Nephron progenitor cell (in vitro differentiated cells): ENCODE measurements at regions not wholly inside any gene's neighbourhood (a gene's known extent, or its start where the extent isn't known, plus 50 kb on each side); places are given as distances from the start of the nearest gene placed in this dataset.

Experiments
- DNase-seq: peaks from one replicate; pipeline ENCODE4 v3.0.0; 2021
- H3K27ac Mint-ChIP-seq: 2 replicates; pipeline ENCODE4 v1.8.0; 2021; ENCODE audit warnings: mild to moderate bottlenecking, moderate library complexity, mixed read lengths
- H3K27me3 Mint-ChIP-seq: 2 replicates; pipeline ENCODE4 v1.8.0; 2021; ENCODE audit warnings: mild to moderate bottlenecking, low read depth, mixed read lengths; ENCODE audit not compliant: poor library complexity
- H3K36me3 Mint-ChIP-seq: 2 replicates; pipeline ENCODE4 v1.8.0; 2021; ENCODE audit warnings: low read depth, mixed read lengths
- H3K4me1 Mint-ChIP-seq: 2 replicates; pipeline ENCODE4 v1.8.0; 2021; ENCODE audit warnings: mixed read lengths
- H3K4me3 Mint-ChIP-seq: 2 replicates; pipeline ENCODE4 v1.8.0; 2021; ENCODE audit warnings: mild to moderate bottlenecking, moderate library complexity, mixed read lengths
- H3K9me3 Mint-ChIP-seq: 2 replicates; pipeline ENCODE4 v1.8.0; 2021; ENCODE audit warnings: mild to moderate bottlenecking, moderate library complexity, mixed read lengths
- CTCF ChIP-seq: fragments of 200-600 bp; sonication (generic); IDR thresholded peaks from 2 replicates; pipeline ENCODE4 v1.5.0; 2021; ENCODE audit warnings: antibody characterized with exemption

GRCh38 chr5:103356350-103357091 is 98.0 kb downstream of the MACIR start:
- TF ChIP-seq CTCF = no peak

GRCh38 chr5:103355579-103355978 is 97.0 kb downstream of the MACIR start:
- Mint-ChIP-seq H3K9me3 (no peaks in the 10 kb centered on the region), H3K36me3 (no peaks in the 10 kb centered on the region), H3K4me3 (no peak overlapping the region), H3K27ac (no peak overlapping the region), H3K4me1 (no peaks in the 10 kb centered on the region), H3K27me3 (peaks cover 6% of the 10 kb centered on the region)
- TF ChIP-seq CTCF = no peak
- DNase-seq = no peak

More at GRCh38 chr5:103356350-103357091, 98.0 kb downstream of the MACIR start:
- no peak overlapping the region for H3K4me3 Mint-ChIP-seq
- no peak overlapping the region for H3K27ac Mint-ChIP-seq
- no peaks in the 10 kb centered on the region for H3K4me1 Mint-ChIP-seq
- DNase-seq = no peak
- H3K36me3 Mint-ChIP-seq = no peaks in the 10 kb centered on the region
- H3K9me3 Mint-ChIP-seq = no peaks in the 10 kb centered on the region
- H3K27me3 Mint-ChIP-seq = peaks cover 5% of the 10 kb centered on the region

GRCh38 chr5:103354446-103354845 is 95.9 kb downstream of the MACIR start:
- Mint-ChIP-seq H3K36me3 (no peaks in the 10 kb centered on the region), H3K4me1 (no peaks in the 10 kb centered on the region), H3K27me3 (peaks cover 6% of the 10 kb centered on the region), H3K9me3 (no peaks in the 10 kb centered on the region), H3K27ac (no peak overlapping the region), H3K4me3 (no peak overlapping the region)
- TF ChIP-seq CTCF = no peak
- no peak for DNase-seq

- Mint-ChIP-seq H3K4me3 (no peak overlapping the region), H3K9me3 (no peaks in the 10 kb centered on the region), H3K36me3 (no peaks in the 10 kb centered on the region), H3K27me3 (peaks cover 6% of the 10 kb centered on the region), H3K4me1 (no peaks in the 10 kb centered on the region), H3K27ac (no peak overlapping the region)
- TF ChIP-seq CTCF = no peak
- DNase-seq = no peak
Observed at GRCh38 chr5:103353581-103353980, 95.0 kb downstream of the MACIR start.

- Mint-ChIP-seq H3K27me3 (peaks cover 3% of the 10 kb centered on the region), H3K27ac (no peak overlapping the region), H3K36me3 (no peaks in the 10 kb centered on the region), H3K4me3 (no peak overlapping the region), H3K4me1 (no peaks in the 10 kb centered on the region), H3K9me3 (peaks cover under 1% of the 10 kb centered on the region)
- no peak for DNase-seq
- TF ChIP-seq CTCF = no peak
Observed at GRCh38 chr5:103347716-103348423, 89.3 kb downstream of the MACIR start.
